B cell (primary cell): ENCODE measurements at regions not wholly inside any gene's neighbourhood (a gene's known extent, or its start where the extent isn't known, plus 50 kb on each side); places are given as distances from the start of the nearest gene placed in this dataset.

Source experiments
- ATAC-seq: fragments of 200-7000 bp; cut with Tn5 transposase; one replicate; pipeline ENCODE4 v1.10.0; 2021; ENCODE audit warnings: low read depth, mild to moderate bottlenecking, moderate number of reproducible peaks, moderate library complexity
- CTCF ChIA-PET: fragments of 350-600 bp; sonication (Branson Sonifier 250); formaldehyde crosslinking; loops from one replicate; lab custom pipeline; 2021; ENCODE audit warnings: antibody characterized with exemption, inconsistent platforms; lab: Charles Lee
- POLR2A ChIA-PET: fragments of 350-600 bp; sonication (Branson Sonifier 250); formaldehyde crosslinking; loops from one replicate; lab custom pipeline; 2021; ENCODE audit warnings: antibody characterized with exemption; lab: Charles Lee
- DNase-seq: peaks from one replicate; pipeline ENCODE4 v3.0.0; 2013
- H2AFZ ChIP-seq: 2 replicates; pipeline ENCODE4 v1.6.1; 2012; ENCODE audit warnings: mild to moderate bottlenecking, low read depth, low read length; ENCODE audit not compliant: insufficient read depth, poor library complexity, severe bottlenecking
- H3K27ac ChIP-seq, 2 donors: 1 replicate in 1 of 2; 2 replicates in 1 of 2; pipeline ENCODE4 v1.5.1; 2012 to 2013; ENCODE audit warnings: low read length in 2 of 2, mild to moderate bottlenecking in 2 of 2, moderate library complexity in 1 of 2
- H3K27me3 ChIP-seq, 4 experiments: fragments of 200-600 bp in 1 of 4; sonication (generic) in 1 of 4; replicated peaks in 1 of 4; 1 replicate in 2 of 4; 2 replicates in 2 of 4; pipeline versions ENCODE4 v1.6.1 to v1.7.0; 2013 to 2016; ENCODE audit warnings: low read length in 3 of 4, mild to moderate bottlenecking in 2 of 4, mixed read lengths in 1 of 4, moderate library complexity in 1 of 4; ENCODE audit not compliant: insufficient read depth in 4 of 4, control insufficient read depth in 3 of 4; ENCODE audit errors: control extremely low read depth in 1 of 4
- H3K36me3 ChIP-seq, 2 experiments: replicated peaks in 1 of 2; 1 replicate in 1 of 2; 2 replicates in 1 of 2; pipeline versions ENCODE4 v1.6.1 to v1.7.1; 2013; ENCODE audit warnings: low read length in 1 of 2; ENCODE audit not compliant: insufficient read depth in 2 of 2, control insufficient read depth in 1 of 2; ENCODE audit errors: control extremely low read depth in 1 of 2, extremely low read depth in 1 of 2
- H3K4me1 ChIP-seq, 2 donors: fragments of 200-600 bp in 1 of 2; sonication (generic) in 1 of 2; 1 replicate in 1 of 2; 2 replicates in 1 of 2; pipeline versions ENCODE4 v1.5.1 to v1.6.1; 2013 to 2017; ENCODE audit warnings: low read length in 2 of 2; ENCODE audit not compliant: control insufficient read depth in 2 of 2, insufficient read depth in 2 of 2
- H3K4me2 ChIP-seq: replicated peaks from 2 replicates; pipeline ENCODE3; 2012; ENCODE audit warnings: mild to moderate bottlenecking, low read depth, low read length; ENCODE audit not compliant: poor library complexity, severe bottlenecking
- H3K4me3 ChIP-seq, 5 experiments: fragments of 200-600 bp in 1 of 5; sonication (generic) in 1 of 5; 1 replicate in 3 of 5; 2 replicates in 2 of 5; pipeline versions ENCODE4 v1.5.1 to v1.7.0; 2011 to 2016; ENCODE audit warnings: low read length in 4 of 5, mild to moderate bottlenecking in 4 of 5, low read depth in 2 of 5, control low read depth in 1 of 5, moderate library complexity in 1 of 5; ENCODE audit not compliant: insufficient read depth in 1 of 5; ENCODE audit errors: control extremely low read depth in 1 of 5, extremely low read depth in 1 of 5
- H3K79me2 ChIP-seq: fragments of 200-600 bp; sonication (generic); one replicate; pipeline ENCODE4 v1.6.0; 2016; ENCODE audit warnings: low read length; ENCODE audit not compliant: control insufficient read depth, insufficient read depth
- H3K9ac ChIP-seq: fragments of 200-600 bp; sonication (generic); 2 replicates; pipeline ENCODE4 v1.6.1; 2017; ENCODE audit warnings: mild to moderate bottlenecking, low read length, moderate library complexity
- H3K9me3 ChIP-seq, 3 donors: one replicate each; pipeline versions ENCODE4 v1.6.1 to v1.7.1; 2013; ENCODE audit warnings: low read length in 2 of 3; ENCODE audit not compliant: control insufficient read depth in 2 of 3, insufficient read depth in 1 of 3; ENCODE audit errors: control extremely low read depth in 1 of 3
- H4K20me1 ChIP-seq: 2 replicates; pipeline ENCODE4 v1.6.0; 2012; ENCODE audit warnings: mild to moderate bottlenecking, low read length; ENCODE audit not compliant: insufficient read depth, control insufficient read depth, poor library complexity, severe bottlenecking
- H3K27ac Mint-ChIP-seq: one replicate; pipeline ENCODE4 v1.8.0; 2021; ENCODE audit warnings: mixed read lengths
- H3K27me3 Mint-ChIP-seq: one replicate; pipeline ENCODE4 v1.8.0; 2021; ENCODE audit warnings: mixed read lengths
- H3K4me1 Mint-ChIP-seq: one replicate; pipeline ENCODE4 v1.8.0; 2021; ENCODE audit warnings: mixed read lengths
- H3K4me3 Mint-ChIP-seq: one replicate; pipeline ENCODE4 v1.8.0; 2021; ENCODE audit warnings: mixed read lengths
- H3K9me3 Mint-ChIP-seq: one replicate; pipeline ENCODE4 v1.8.0; 2022; ENCODE audit warnings: mixed read lengths; ENCODE audit not compliant: insufficient read depth
- CTCF ChIP-seq: fragments of 200-600 bp; IDR thresholded peaks from one replicate; pipeline ENCODE4 v1.8.0; 2022; ENCODE audit warnings: antibody characterized with exemption, mild to moderate bottlenecking
- EZH2 ChIP-seq: IDR thresholded peaks from 2 replicates; pipeline ENCODE4 v1.6.1; 2012; ENCODE audit warnings: borderline replicate concordance, low read depth, mild to moderate bottlenecking, moderate library complexity, low read length; ENCODE audit not compliant: insufficient read depth, poor library complexity, severe bottlenecking
- WGBS: methylation state at CpG from one replicate; pipeline ENCODE4 v1.1.5; 2013; ENCODE audit warnings: missing lambda C conversion rate; ENCODE audit not compliant: insufficient coverage; 5-methylcytosine and 5-hydroxymethylcytosine counted together
- intact Hi-C: fragments of 100-400 bp; cut with micrococcal nuclease; formaldehyde crosslinking; loops from one replicate; pipeline ENCODE4 v1.10.0; 2022

GRCh38 chr1:88239205-88239604 is 444.9 kb upstream of the PKN2 start:
- Histone ChIP-seq H3K27ac (no peak overlapping the region), H3K79me2 (no peaks in the 10 kb centered on the region), H2AFZ (no peak overlapping the region), H3K9ac (no peak overlapping the region), H3K36me3 (no peaks in the 10 kb centered on the region), H3K27me3 (no peaks in the 10 kb centered on the region), H3K9me3 (peaks cover 0 to 5% (median 4%) of the 10 kb centered on the region in 3 donors), H3K4me1 (no peaks in the 10 kb centered on the region), H4K20me1 (no peaks in the 10 kb centered on the region), H3K4me3 (no peak overlapping the region), H3K4me2 (no peak overlapping the region)
- no peak for DNase-seq
- ChIA-PET CTCF (interaction anchor here (1.0 to 1.7 kb wide), 3 partner anchors 55 to 945 kb away, joined by 3 to 11 read pairs (median 3); no protein-coding TSS in a partner anchor), POLR2A (no interaction called here)
- no peak overlapping the region for H3K27ac Mint-ChIP-seq
- H3K27me3 Mint-ChIP-seq = no peaks in the 10 kb centered on the region
- no peaks in the 10 kb centered on the region for H3K4me1 Mint-ChIP-seq
- no peak overlapping the region for H3K4me3 Mint-ChIP-seq
- ATAC-seq = no peak
- H3K9me3 Mint-ChIP-seq = no peaks in the 10 kb centered on the region
- WGBS = no CpG with 5 or more reads among the region's 1 CpG
- TF ChIP-seq CTCF (no peak), EZH2 (no peak)
- intact Hi-C loops = no loop called here

GRCh38 chr1:88247666-88248065 is 436.4 kb upstream of the PKN2 start:
- no peaks in the 10 kb centered on the region for H3K27me3 Mint-ChIP-seq

More at GRCh38 chr1:88247666-88248065, 436.4 kb upstream of the PKN2 start:
- H4K20me1 ChIP-seq = no peaks in the 10 kb centered on the region
- no peak overlapping the region for H3K27ac ChIP-seq
- no peaks in the 10 kb centered on the region for H3K27me3 ChIP-seq
- no peaks in the 10 kb centered on the region for H3K4me1 ChIP-seq
- H3K9ac ChIP-seq = no peak overlapping the region
- TF ChIP-seq EZH2 = no peak
- no peak for TF ChIP-seq CTCF
- no peak overlapping the region for H3K4me3 ChIP-seq
- H3K9me3 ChIP-seq = peaks cover 0 to 5% (median 0%) of the 10 kb centered on the region in 3 donors
- H3K4me2 ChIP-seq = no peak overlapping the region
- intact Hi-C loops = no loop called here
- H3K79me2 ChIP-seq = no peaks in the 10 kb centered on the region
- H3K4me1 Mint-ChIP-seq = no peaks in the 10 kb centered on the region
- CTCF ChIA-PET = no interaction called here
- no peak for ATAC-seq
- no peak overlapping the region for H3K27ac Mint-ChIP-seq
- peaks cover 2% of the 10 kb centered on the region for H3K9me3 Mint-ChIP-seq
- no peaks in the 10 kb centered on the region for H3K36me3 ChIP-seq
- no peak for DNase-seq
- POLR2A ChIA-PET = no interaction called here
- H2AFZ ChIP-seq = no peak overlapping the region
- H3K4me3 Mint-ChIP-seq = no peak overlapping the region
